ENCODE measurements at regions not wholly inside any gene's neighbourhood (a gene's known extent, or its start where the extent isn't known, plus 50 kb on each side); places are given as distances from the start of the nearest gene placed in this dataset.

- Histone ChIP-seq H3K9me3 (no peaks in the 10 kb centered on the region), H3K27ac (no peak overlapping the region), H4K20me1 (no peaks in the 10 kb centered on the region), H3K36me3 (no peaks in the 10 kb centered on the region), H3K4me2 (no peak overlapping the region), H3K4me1 (no peaks in the 10 kb centered on the region), H3K27me3 (no peaks in the 10 kb centered on the region), H3K9ac (no peak overlapping the region), H3K4me3 (no peak overlapping the region)
- no peak for TF ChIP-seq Cebpa-rat (IDR thresholded peaks at IDR 0.05)
These were observed 747.9 kb downstream of the NXPH1 start for GRCh38 chr7:9181356-9181755.

GRCh38 chr7:9186730-9187129 is 753.3 kb downstream of the NXPH1 start:
- Histone ChIP-seq H3K36me3 (no peaks in the 10 kb centered on the region), H3K27ac (no peak overlapping the region), H3K4me1 (no peaks in the 10 kb centered on the region), H3K9ac (no peak overlapping the region), H3K4me2 (no peak overlapping the region), H3K9me3 (no peaks in the 10 kb centered on the region), H4K20me1 (no peaks in the 10 kb centered on the region), H3K27me3 (no peaks in the 10 kb centered on the region), H3K4me3 (no peak overlapping the region)
- no peak for TF ChIP-seq Cebpa-rat (IDR thresholded peaks at IDR 0.05)

- Histone ChIP-seq H3K4me2 (no peak overlapping the region), H3K36me3 (no peaks in the 10 kb centered on the region), H3K27ac (no peak overlapping the region), H3K27me3 (no peaks in the 10 kb centered on the region), H4K20me1 (no peaks in the 10 kb centered on the region), H3K4me1 (no peaks in the 10 kb centered on the region), H3K9ac (no peak overlapping the region), H3K4me3 (no peak overlapping the region), H3K9me3 (no peaks in the 10 kb centered on the region)
- TF ChIP-seq Cebpa-rat (IDR thresholded peaks at IDR 0.05), result no peak
These were observed 756.3 kb downstream of the NXPH1 start for GRCh38 chr7:9189703-9190102.

- Histone ChIP-seq H4K20me1 (no peaks in the 10 kb centered on the region), H3K4me1 (no peaks in the 10 kb centered on the region), H3K4me2 (no peak overlapping the region), H3K9ac (no peak overlapping the region), H3K36me3 (no peaks in the 10 kb centered on the region), H3K9me3 (no peaks in the 10 kb centered on the region), H3K27ac (no peak overlapping the region), H3K27me3 (no peaks in the 10 kb centered on the region), H3K4me3 (no peak overlapping the region)
- no peak for TF ChIP-seq Cebpa-rat (IDR thresholded peaks at IDR 0.05)
These were observed 759.6 kb downstream of the NXPH1 start for GRCh38 chr7:9192969-9193368.

- no peaks in the 10 kb centered on the region for H3K4me1 ChIP-seq
- no peak for TF ChIP-seq Cebpa-rat (IDR thresholded peaks at IDR 0.05)
- H3K27ac ChIP-seq, result no peak overlapping the region
- no peaks in the 10 kb centered on the region for H3K36me3 ChIP-seq
- H3K9ac ChIP-seq, result no peak overlapping the region
- H3K9me3 ChIP-seq, result no peaks in the 10 kb centered on the region
- no peak overlapping the region for H3K4me3 ChIP-seq
- H3K4me2 ChIP-seq, result no peak overlapping the region
- no peaks in the 10 kb centered on the region for H4K20me1 ChIP-seq
- no peaks in the 10 kb centered on the region for H3K27me3 ChIP-seq
These were observed 767.2 kb downstream of the NXPH1 start for GRCh38 chr7:9200626-9201025.

GRCh38 chr7:9201928-9202327 is 768.5 kb downstream of the NXPH1 start:
- TF ChIP-seq Cebpa-rat (IDR thresholded peaks at IDR 0.05), result no peak
- Histone ChIP-seq H3K27me3 (no peaks in the 10 kb centered on the region), H3K9me3 (no peaks in the 10 kb centered on the region), H3K4me2 (no peak overlapping the region), H3K36me3 (no peaks in the 10 kb centered on the region), H4K20me1 (no peaks in the 10 kb centered on the region), H3K27ac (no peak overlapping the region), H3K9ac (no peak overlapping the region), H3K4me3 (no peak overlapping the region), H3K4me1 (no peaks in the 10 kb centered on the region)

- H3K4me2 ChIP-seq, result no peak overlapping the region
- no peaks in the 10 kb centered on the region for H4K20me1 ChIP-seq
- no peak for TF ChIP-seq Cebpa-rat (IDR thresholded peaks at IDR 0.05)
- no peaks in the 10 kb centered on the region for H3K9me3 ChIP-seq
- no peaks in the 10 kb centered on the region for H3K36me3 ChIP-seq
- no peak overlapping the region for H3K9ac ChIP-seq
- H3K27me3 ChIP-seq, result no peaks in the 10 kb centered on the region
- no peak overlapping the region for H3K4me3 ChIP-seq
- no peak overlapping the region for H3K27ac ChIP-seq
- H3K4me1 ChIP-seq, result no peaks in the 10 kb centered on the region
These were observed 771.2 kb downstream of the NXPH1 start for GRCh38 chr7:9204571-9204970.

GRCh38 chr7:9210114-9210513 is 776.7 kb downstream of the NXPH1 start:
- Histone ChIP-seq H3K4me3 (no peak overlapping the region), H3K27ac (no peak overlapping the region), H3K36me3 (no peaks in the 10 kb centered on the region), H3K4me2 (no peak overlapping the region), H4K20me1 (no peaks in the 10 kb centered on the region), H3K27me3 (no peaks in the 10 kb centered on the region), H3K9ac (no peak overlapping the region), H3K9me3 (no peaks in the 10 kb centered on the region), H3K4me1 (no peaks in the 10 kb centered on the region)
- no peak for TF ChIP-seq Cebpa-rat (IDR thresholded peaks at IDR 0.05)

- no peak overlapping the region for H3K4me3 ChIP-seq
- H3K4me2 ChIP-seq, result no peak overlapping the region
- no peaks in the 10 kb centered on the region for H3K9me3 ChIP-seq
- TF ChIP-seq Cebpa-rat (IDR thresholded peaks at IDR 0.05), result no peak
- H3K9ac ChIP-seq, result no peak overlapping the region
- H3K27me3 ChIP-seq, result no peaks in the 10 kb centered on the region
- H3K36me3 ChIP-seq, result no peaks in the 10 kb centered on the region
- no peaks in the 10 kb centered on the region for H4K20me1 ChIP-seq
- H3K27ac ChIP-seq, result no peak overlapping the region
- no peaks in the 10 kb centered on the region for H3K4me1 ChIP-seq
These were observed 783.8 kb downstream of the NXPH1 start for GRCh38 chr7:9217204-9217603.

GRCh38 chr7:9226500-9226899 is 793.1 kb downstream of the NXPH1 start:
- H3K4me2 ChIP-seq, result no peak overlapping the region
- no peaks in the 10 kb centered on the region for H3K36me3 ChIP-seq
- H3K9me3 ChIP-seq, result no peaks in the 10 kb centered on the region
- H3K9ac ChIP-seq, result no peak overlapping the region
- H3K27me3 ChIP-seq, result no peaks in the 10 kb centered on the region
- H3K4me3 ChIP-seq, result no peak overlapping the region
- H4K20me1 ChIP-seq, result no peaks in the 10 kb centered on the region
- TF ChIP-seq Cebpa-rat (IDR thresholded peaks at IDR 0.05), result no peak
- H3K27ac ChIP-seq, result no peak overlapping the region
- H3K4me1 ChIP-seq, result no peaks in the 10 kb centered on the region

- no peaks in the 10 kb centered on the region for H3K27me3 ChIP-seq
- no peak for TF ChIP-seq Cebpa-rat (IDR thresholded peaks at IDR 0.05)
- H3K9me3 ChIP-seq, result no peaks in the 10 kb centered on the region
- no peaks in the 10 kb centered on the region for H3K4me1 ChIP-seq
- no peaks in the 10 kb centered on the region for H4K20me1 ChIP-seq
- no peak overlapping the region for H3K4me3 ChIP-seq
- no peaks in the 10 kb centered on the region for H3K36me3 ChIP-seq
- H3K27ac ChIP-seq, result no peak overlapping the region
- no peak overlapping the region for H3K9ac ChIP-seq
- no peak overlapping the region for H3K4me2 ChIP-seq
These were observed 798.3 kb downstream of the NXPH1 start for GRCh38 chr7:9231630-9232121.

All from BLaER1 (cell line).